Ecto neural progenitor cell (in vitro differentiated cells): ENCODE measurements at regions not wholly inside any gene's neighbourhood (a gene's known extent, or its start where the extent isn't known, plus 50 kb on each side); places are given as distances from the start of the nearest gene placed in this dataset.

Source experiments
- DNase-seq: peaks from one replicate; pipeline ENCODE4 v3.0.0-alpha.2; 2018; ENCODE audit warnings: low spot score

- no peak for DNase-seq
Observed at GRCh38 chr10:128972036-128972405, 495.0 kb upstream of the MGMT start.

- no peak for DNase-seq
Observed at GRCh38 chr10:128973221-128973620, 493.8 kb upstream of the MGMT start.

GRCh38 chr10:128976856-128977255 lies 490.2 kb upstream of the MGMT start:
- DNase-seq, result no peak

- DNase-seq, result no peak
Observed at GRCh38 chr10:128978211-128978610, 488.8 kb upstream of the MGMT start.

GRCh38 chr10:128979405-128979804 lies 487.6 kb upstream of the MGMT start:
- DNase-seq, result no peak

GRCh38 chr10:128981251-128981650 lies 485.8 kb upstream of the MGMT start:
- DNase-seq, result no peak

- no peak for DNase-seq
Observed at GRCh38 chr10:128981881-128982615, 485.0 kb upstream of the MGMT start.

- no peak for DNase-seq
Observed at GRCh38 chr10:128982616-128982915, 484.5 kb upstream of the MGMT start.

GRCh38 chr10:128985036-128985435 lies 482.0 kb upstream of the MGMT start:
- DNase-seq, result no peak

GRCh38 chr10:128990986-128991385 lies 476.1 kb upstream of the MGMT start:
- no peak for DNase-seq

- no peak for DNase-seq
Observed at GRCh38 chr10:128992770-128993169, 474.3 kb upstream of the MGMT start.

- DNase-seq, result no peak
Observed at GRCh38 chr10:128993443-128993842, 473.6 kb upstream of the MGMT start.

- DNase-seq, result no peak
Observed at GRCh38 chr10:128993911-128994538, 473.0 kb upstream of the MGMT start.

- DNase-seq, result no peak
Observed at GRCh38 chr10:128994598-128995143, 472.4 kb upstream of the MGMT start.

- no peak for DNase-seq
Observed at GRCh38 chr10:128995676-128996075, 471.4 kb upstream of the MGMT start.

- no peak for DNase-seq
Observed at GRCh38 chr10:128996092-128996491, 470.9 kb upstream of the MGMT start.

GRCh38 chr10:128998101-128998805 lies 468.8 kb upstream of the MGMT start:
- DNase-seq, result no peak

- DNase-seq, result no peak
Observed at GRCh38 chr10:129004398-129004797, 462.6 kb upstream of the MGMT start.

- no peak for DNase-seq
Observed at GRCh38 chr10:129005080-129005479, 462.0 kb upstream of the MGMT start.

- no peak for DNase-seq
Observed at GRCh38 chr10:129005804-129006203, 461.2 kb upstream of the MGMT start.

GRCh38 chr10:129018511-129018910 lies 448.5 kb upstream of the MGMT start:
- no peak for DNase-seq

- DNase-seq, result no peak
Observed at GRCh38 chr10:129020651-129021330, 446.2 kb upstream of the MGMT start.
